SK-N-SH (cell line): ENCODE measurements at regions not wholly inside any gene's neighbourhood (a gene's known extent, or its start where the extent isn't known, plus 50 kb on each side); places are given as distances from the start of the nearest gene placed in this dataset.

Source experiments
- CTCF ChIA-PET: fragments of 300-600, 350-600 bp; formaldehyde crosslinking; extraction: SDS; loops from one replicate; lab custom pipeline; 2021; lab: Yijun Ruan, JAX
- POLR2A ChIA-PET: fragments of 350-600 bp; sonication (Branson Sonifier 250); formaldehyde crosslinking; extraction: SDS; loops from one replicate; lab custom pipeline; 2020; ENCODE audit warnings: antibody characterized with exemption, inconsistent platforms; lab: Yijun Ruan, JAX
- DNase-seq: peaks from one replicate; pipeline ENCODE4 v3.0.0; 2012
- H2AFZ ChIP-seq: fragments of 200-600 bp; sonication (generic); 2 replicates; pipeline ENCODE4 v1.8.1; 2016; ENCODE audit warnings: antibody characterized with exemption, mild to moderate bottlenecking, low read depth
- H3F3A ChIP-seq: fragments of 200-600 bp; sonication (generic); replicated peaks from 2 replicates; pipeline ENCODE3; 2016; ENCODE audit warnings: antibody characterized with exemption, mild to moderate bottlenecking; ENCODE audit not compliant: insufficient read depth
- H3K27ac ChIP-seq, 2 experiments: fragments of 200-500 bp in 1 of 2; fragments of 200-600 bp in 1 of 2; sonication (Bioruptor generic) in 1 of 2; sonication (generic), shearing (Covaris generic) in 1 of 2; 2 replicates each; pipeline versions ENCODE4 v1.5.1 to v1.6.1; 2014 to 2016; ENCODE audit warnings: low read depth in 2 of 2, inconsistent platforms in 1 of 2, low read length in 1 of 2, mild to moderate bottlenecking in 1 of 2, mixed read lengths in 1 of 2
- H3K27me3 ChIP-seq: fragments of 200-600 bp; sonication (generic), shearing (Covaris generic); 2 replicates; pipeline ENCODE4 v1.6.1; 2016; ENCODE audit warnings: mixed run types; ENCODE audit not compliant: insufficient read depth
- H3K36me3 ChIP-seq, 2 experiments: fragments of 200-500 bp in 1 of 2; fragments of 200-600 bp in 1 of 2; sonication (Bioruptor generic) in 1 of 2; sonication (generic) in 1 of 2; replicated peaks in 1 of 2; 2 replicates each; pipeline versions ENCODE3 to v1.5.1; 2014 to 2016; ENCODE audit warnings: low read length in 1 of 2, mild to moderate bottlenecking in 1 of 2; ENCODE audit not compliant: insufficient read depth in 2 of 2, control insufficient read depth in 1 of 2
- H3K4me1 ChIP-seq, 2 experiments: fragments of 200-500 bp in 1 of 2; fragments of 200-600 bp in 1 of 2; sonication (Bioruptor generic) in 1 of 2; sonication (generic), shearing (Covaris generic) in 1 of 2; 2 replicates each; pipeline versions ENCODE4 v1.5.1 to v1.6.1; 2014 to 2016; ENCODE audit warnings: low read depth in 1 of 2, low read length in 1 of 2, mixed run types in 1 of 2; ENCODE audit not compliant: insufficient read depth in 2 of 2, control insufficient read depth in 1 of 2
- H3K4me2 ChIP-seq: fragments of 200-600 bp; sonication (generic), shearing (Covaris generic); 2 replicates; pipeline ENCODE4 v1.6.1; 2017; ENCODE audit warnings: mixed run types
- H3K4me3 ChIP-seq, 2 experiments: fragments of 200-500 bp in 1 of 2; fragments of 200-600 bp in 1 of 2; sonication (Bioruptor generic) in 1 of 2; sonication (generic), shearing (Covaris generic) in 1 of 2; 2 replicates each; pipeline versions ENCODE4 v1.5.1 to v1.8.1; 2014 to 2016; ENCODE audit warnings: low read depth in 2 of 2, inconsistent platforms in 1 of 2, low read length in 1 of 2, mild to moderate bottlenecking in 1 of 2, mixed read lengths in 1 of 2, moderate library complexity in 1 of 2
- H3K79me2 ChIP-seq: fragments of 200-600 bp; sonication (generic); 2 replicates; pipeline ENCODE4 v1.8.1; 2017; ENCODE audit warnings: mild to moderate bottlenecking; ENCODE audit not compliant: insufficient read depth
- H3K9ac ChIP-seq: fragments of 200-600 bp; sonication (generic); 2 replicates; pipeline ENCODE4 v1.6.1; 2017; ENCODE audit warnings: mixed run types
- H3K9me2 ChIP-seq: fragments of 200-600 bp; sonication (generic); 2 replicates; pipeline ENCODE4 v1.6.1; 2017; ENCODE audit warnings: mixed run types
- H3K9me3 ChIP-seq: fragments of 200-600 bp; sonication (generic); 2 replicates; pipeline ENCODE4 v1.6.1; 2017; ENCODE audit warnings: mixed run types, mild to moderate bottlenecking, moderate library complexity
- H4K20me1 ChIP-seq: fragments of 200-600 bp; sonication (generic); 2 replicates; pipeline ENCODE4 v1.6.1; 2017; ENCODE audit warnings: mild to moderate bottlenecking, mixed run types; ENCODE audit not compliant: insufficient read depth
- EZH2phosphoT487 ChIP-seq: fragments of 200-600 bp; sonication (generic); IDR thresholded peaks from 2 replicates; pipeline ENCODE4 v1.6.1; 2017; ENCODE audit warnings: low read depth, mixed run types, mild to moderate bottlenecking, antibody characterized with exemption, moderate library complexity, borderline replicate concordance
- FOSL2 ChIP-seq: IDR thresholded peaks from 2 replicates; pipeline ENCODE4 v1.4.0; 2012; ENCODE audit warnings: low read depth, mild to moderate bottlenecking, moderate library complexity, borderline replicate concordance
- GABPA ChIP-seq: IDR thresholded peaks from 2 replicates; pipeline ENCODE4 v1.4.0; 2012; ENCODE audit warnings: low read depth, mild to moderate bottlenecking
- MEF2A ChIP-seq: IDR thresholded peaks from 2 replicates; pipeline ENCODE4 v1.4.0; 2012; ENCODE audit warnings: low read depth, borderline replicate concordance
- RCOR1 ChIP-seq: fragments of 150-350 bp; IDR thresholded peaks from 2 replicates; pipeline ENCODE4 v1.6.1; 2017; ENCODE audit warnings: antibody characterized with exemption, low read length
- RFX5 ChIP-seq: IDR thresholded peaks from 2 replicates; pipeline ENCODE4 v1.6.1; 2012; ENCODE audit warnings: mild to moderate bottlenecking, improper control_type of control experiment, low read length
- SIN3A ChIP-seq: IDR thresholded peaks from 2 replicates; pipeline ENCODE4 v1.6.1; 2012; ENCODE audit warnings: low read depth, mild to moderate bottlenecking, low read length, moderate library complexity, borderline replicate concordance
- TCF12 ChIP-seq: IDR thresholded peaks from 2 replicates; pipeline ENCODE4 v1.4.0; 2012
- TEAD4 ChIP-seq: IDR thresholded peaks from 2 replicates; pipeline ENCODE4 v1.4.0; 2012; ENCODE audit warnings: mild to moderate bottlenecking, borderline replicate concordance; ENCODE audit not compliant: insufficient read depth
- YY1 ChIP-seq: IDR thresholded peaks from 2 replicates; pipeline ENCODE4 v1.4.0; 2012; ENCODE audit warnings: low read depth, mild to moderate bottlenecking
- WGBS: methylation state at CpG from one replicate; pipeline ENCODE4 v1.1.6; 2017; ENCODE audit warnings: low lambda C conversion rate; 5-methylcytosine and 5-hydroxymethylcytosine counted together
- TF ChIP-seq, protein P1 (sequence below): fragments of 150-350 bp; IDR thresholded peaks from 2 replicates; pipeline ENCODE4 v1.6.1; 2017; ENCODE audit warnings: antibody characterized with exemption, low read length, low read depth, borderline replicate concordance
- TF ChIP-seq, protein P2 (sequence below): fragments of 200-600 bp; sonication (generic); IDR thresholded peaks from 2 replicates; pipeline ENCODE4 v1.6.1; 2017; ENCODE audit warnings: antibody characterized with exemption, mild to moderate bottlenecking, moderate library complexity
- TF ChIP-seq, protein P3 (sequence below): IDR thresholded peaks from 2 replicates; pipeline ENCODE4 v1.4.0; 2012; ENCODE audit warnings: low read depth
- TF ChIP-seq, protein P4 (sequence below): IDR thresholded peaks from 2 replicates; pipeline ENCODE4; 2012
- TF ChIP-seq, protein P5 (sequence below): fragments of 150-350 bp; IDR thresholded peaks from 2 replicates; pipeline ENCODE4 v1.6.1; 2016; ENCODE audit warnings: mild to moderate bottlenecking, low read depth, low read length
- TF ChIP-seq, protein P6 (sequence below): IDR thresholded peaks from 2 replicates; pipeline ENCODE4 v1.4.0; 2012; ENCODE audit warnings: low read depth, borderline replicate concordance
- TF ChIP-seq, protein P7 (sequence below): IDR thresholded peaks from 2 replicates; pipeline ENCODE4 v1.6.1; 2012; ENCODE audit warnings: mild to moderate bottlenecking, low read depth, low read length, moderate library complexity

DNA sequence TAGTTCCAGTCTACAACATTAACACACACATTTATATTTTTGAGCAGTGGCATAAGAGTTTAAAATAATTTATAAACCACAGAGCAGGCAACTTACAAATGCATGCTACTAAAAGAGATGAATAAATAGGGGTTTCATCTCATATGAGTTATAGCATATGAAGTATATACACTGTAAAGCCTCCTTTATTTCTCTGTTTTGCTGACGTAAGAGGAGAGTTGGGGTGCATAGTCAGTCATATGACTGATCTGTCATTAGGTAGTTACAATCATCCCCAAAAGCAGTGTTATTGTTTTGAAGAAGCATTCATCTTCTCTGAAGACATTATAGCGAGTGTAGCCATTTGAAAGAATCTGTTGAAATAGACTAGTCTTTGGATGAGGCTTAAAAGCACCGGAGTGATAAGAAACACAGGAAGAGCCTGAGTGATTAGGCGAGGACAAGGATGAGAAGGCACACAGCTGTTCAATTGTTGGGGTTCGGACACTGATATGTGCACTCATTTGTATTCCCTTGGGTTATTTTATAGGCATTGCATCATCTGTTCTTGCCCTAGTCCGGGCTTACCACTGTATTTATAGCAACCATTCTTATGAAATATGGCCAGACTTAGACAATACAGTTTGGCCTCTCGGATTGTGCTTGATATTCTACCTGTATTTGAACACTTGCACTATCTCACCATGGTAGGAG is 325.7 kb downstream of the SAMD5 start:
- Histone ChIP-seq H3K9ac (no peak overlapping the region), H4K20me1 (no peaks in the 10 kb centered on the region), H3K9me2 (no peaks in the 10 kb centered on the region), H3K36me3 (no peaks in the 10 kb centered on the region), H2AFZ (no peak overlapping the region), H3K27me3 (no peaks in the 10 kb centered on the region; the same call in 1 of the 2 replicates), H3K4me2 (no peak overlapping the region), H3K27ac (no peak overlapping the region), H3K4me1 (no peaks in the 10 kb centered on the region), H3K4me3 (no peak overlapping the region), H3K9me3 (no peaks in the 10 kb centered on the region), H3K79me2 (no peaks in the 10 kb centered on the region), H3F3A (no peaks in the 10 kb centered on the region)
- POLR2A ChIA-PET: no interaction called here
- DNase-seq: no peak
- WGBS: 10% methylated on average over 7 of the region's 7 CpGs
- CTCF ChIA-PET: no interaction called here
- TF ChIP-seq, protein P1, sequence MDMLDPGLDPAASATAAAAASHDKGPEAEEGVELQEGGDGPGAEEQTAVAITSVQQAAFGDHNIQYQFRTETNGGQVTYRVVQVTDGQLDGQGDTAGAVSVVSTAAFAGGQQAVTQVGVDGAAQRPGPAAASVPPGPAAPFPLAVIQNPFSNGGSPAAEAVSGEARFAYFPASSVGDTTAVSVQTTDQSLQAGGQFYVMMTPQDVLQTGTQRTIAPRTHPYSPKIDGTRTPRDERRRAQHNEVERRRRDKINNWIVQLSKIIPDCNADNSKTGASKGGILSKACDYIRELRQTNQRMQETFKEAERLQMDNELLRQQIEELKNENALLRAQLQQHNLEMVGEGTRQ: no peak
- TF ChIP-seq YY1 (no peak), RCOR1 (no peak), RFX5 (no peak), TEAD4 (no peak), MEF2A (no peak), EZH2phosphoT487 (no peak), FOSL2 (no peak), GABPA (no peak), TCF12 (no peak), SIN3A (no peak)
- TF ChIP-seq, protein P2, sequence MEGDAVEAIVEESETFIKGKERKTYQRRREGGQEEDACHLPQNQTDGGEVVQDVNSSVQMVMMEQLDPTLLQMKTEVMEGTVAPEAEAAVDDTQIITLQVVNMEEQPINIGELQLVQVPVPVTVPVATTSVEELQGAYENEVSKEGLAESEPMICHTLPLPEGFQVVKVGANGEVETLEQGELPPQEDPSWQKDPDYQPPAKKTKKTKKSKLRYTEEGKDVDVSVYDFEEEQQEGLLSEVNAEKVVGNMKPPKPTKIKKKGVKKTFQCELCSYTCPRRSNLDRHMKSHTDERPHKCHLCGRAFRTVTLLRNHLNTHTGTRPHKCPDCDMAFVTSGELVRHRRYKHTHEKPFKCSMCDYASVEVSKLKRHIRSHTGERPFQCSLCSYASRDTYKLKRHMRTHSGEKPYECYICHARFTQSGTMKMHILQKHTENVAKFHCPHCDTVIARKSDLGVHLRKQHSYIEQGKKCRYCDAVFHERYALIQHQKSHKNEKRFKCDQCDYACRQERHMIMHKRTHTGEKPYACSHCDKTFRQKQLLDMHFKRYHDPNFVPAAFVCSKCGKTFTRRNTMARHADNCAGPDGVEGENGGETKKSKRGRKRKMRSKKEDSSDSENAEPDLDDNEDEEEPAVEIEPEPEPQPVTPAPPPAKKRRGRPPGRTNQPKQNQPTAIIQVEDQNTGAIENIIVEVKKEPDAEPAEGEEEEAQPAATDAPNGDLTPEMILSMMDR: no peak
- TF ChIP-seq, protein P3, sequence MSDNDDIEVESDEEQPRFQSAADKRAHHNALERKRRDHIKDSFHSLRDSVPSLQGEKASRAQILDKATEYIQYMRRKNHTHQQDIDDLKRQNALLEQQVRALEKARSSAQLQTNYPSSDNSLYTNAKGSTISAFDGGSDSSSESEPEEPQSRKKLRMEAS: no peak
- TF ChIP-seq, protein P4, sequence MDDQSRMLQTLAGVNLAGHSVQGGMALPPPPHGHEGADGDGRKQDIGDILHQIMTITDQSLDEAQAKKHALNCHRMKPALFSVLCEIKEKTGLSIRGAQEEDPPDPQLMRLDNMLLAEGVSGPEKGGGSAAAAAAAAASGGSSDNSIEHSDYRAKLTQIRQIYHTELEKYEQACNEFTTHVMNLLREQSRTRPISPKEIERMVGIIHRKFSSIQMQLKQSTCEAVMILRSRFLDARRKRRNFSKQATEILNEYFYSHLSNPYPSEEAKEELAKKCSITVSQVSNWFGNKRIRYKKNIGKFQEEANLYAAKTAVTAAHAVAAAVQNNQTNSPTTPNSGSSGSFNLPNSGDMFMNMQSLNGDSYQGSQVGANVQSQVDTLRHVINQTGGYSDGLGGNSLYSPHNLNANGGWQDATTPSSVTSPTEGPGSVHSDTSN: no peak
- TF ChIP-seq, protein P5, sequence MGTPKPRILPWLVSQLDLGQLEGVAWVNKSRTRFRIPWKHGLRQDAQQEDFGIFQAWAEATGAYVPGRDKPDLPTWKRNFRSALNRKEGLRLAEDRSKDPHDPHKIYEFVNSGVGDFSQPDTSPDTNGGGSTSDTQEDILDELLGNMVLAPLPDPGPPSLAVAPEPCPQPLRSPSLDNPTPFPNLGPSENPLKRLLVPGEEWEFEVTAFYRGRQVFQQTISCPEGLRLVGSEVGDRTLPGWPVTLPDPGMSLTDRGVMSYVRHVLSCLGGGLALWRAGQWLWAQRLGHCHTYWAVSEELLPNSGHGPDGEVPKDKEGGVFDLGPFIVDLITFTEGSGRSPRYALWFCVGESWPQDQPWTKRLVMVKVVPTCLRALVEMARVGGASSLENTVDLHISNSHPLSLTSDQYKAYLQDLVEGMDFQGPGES: no peak
- TF ChIP-seq, protein P6, sequence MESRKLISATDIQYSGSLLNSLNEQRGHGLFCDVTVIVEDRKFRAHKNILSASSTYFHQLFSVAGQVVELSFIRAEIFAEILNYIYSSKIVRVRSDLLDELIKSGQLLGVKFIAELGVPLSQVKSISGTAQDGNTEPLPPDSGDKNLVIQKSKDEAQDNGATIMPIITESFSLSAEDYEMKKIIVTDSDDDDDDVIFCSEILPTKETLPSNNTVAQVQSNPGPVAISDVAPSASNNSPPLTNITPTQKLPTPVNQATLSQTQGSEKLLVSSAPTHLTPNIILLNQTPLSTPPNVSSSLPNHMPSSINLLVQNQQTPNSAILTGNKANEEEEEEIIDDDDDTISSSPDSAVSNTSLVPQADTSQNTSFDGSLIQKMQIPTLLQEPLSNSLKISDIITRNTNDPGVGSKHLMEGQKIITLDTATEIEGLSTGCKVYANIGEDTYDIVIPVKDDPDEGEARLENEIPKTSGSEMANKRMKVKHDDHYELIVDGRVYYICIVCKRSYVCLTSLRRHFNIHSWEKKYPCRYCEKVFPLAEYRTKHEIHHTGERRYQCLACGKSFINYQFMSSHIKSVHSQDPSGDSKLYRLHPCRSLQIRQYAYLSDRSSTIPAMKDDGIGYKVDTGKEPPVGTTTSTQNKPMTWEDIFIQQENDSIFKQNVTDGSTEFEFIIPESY: no peak
- TF ChIP-seq, protein P7, sequence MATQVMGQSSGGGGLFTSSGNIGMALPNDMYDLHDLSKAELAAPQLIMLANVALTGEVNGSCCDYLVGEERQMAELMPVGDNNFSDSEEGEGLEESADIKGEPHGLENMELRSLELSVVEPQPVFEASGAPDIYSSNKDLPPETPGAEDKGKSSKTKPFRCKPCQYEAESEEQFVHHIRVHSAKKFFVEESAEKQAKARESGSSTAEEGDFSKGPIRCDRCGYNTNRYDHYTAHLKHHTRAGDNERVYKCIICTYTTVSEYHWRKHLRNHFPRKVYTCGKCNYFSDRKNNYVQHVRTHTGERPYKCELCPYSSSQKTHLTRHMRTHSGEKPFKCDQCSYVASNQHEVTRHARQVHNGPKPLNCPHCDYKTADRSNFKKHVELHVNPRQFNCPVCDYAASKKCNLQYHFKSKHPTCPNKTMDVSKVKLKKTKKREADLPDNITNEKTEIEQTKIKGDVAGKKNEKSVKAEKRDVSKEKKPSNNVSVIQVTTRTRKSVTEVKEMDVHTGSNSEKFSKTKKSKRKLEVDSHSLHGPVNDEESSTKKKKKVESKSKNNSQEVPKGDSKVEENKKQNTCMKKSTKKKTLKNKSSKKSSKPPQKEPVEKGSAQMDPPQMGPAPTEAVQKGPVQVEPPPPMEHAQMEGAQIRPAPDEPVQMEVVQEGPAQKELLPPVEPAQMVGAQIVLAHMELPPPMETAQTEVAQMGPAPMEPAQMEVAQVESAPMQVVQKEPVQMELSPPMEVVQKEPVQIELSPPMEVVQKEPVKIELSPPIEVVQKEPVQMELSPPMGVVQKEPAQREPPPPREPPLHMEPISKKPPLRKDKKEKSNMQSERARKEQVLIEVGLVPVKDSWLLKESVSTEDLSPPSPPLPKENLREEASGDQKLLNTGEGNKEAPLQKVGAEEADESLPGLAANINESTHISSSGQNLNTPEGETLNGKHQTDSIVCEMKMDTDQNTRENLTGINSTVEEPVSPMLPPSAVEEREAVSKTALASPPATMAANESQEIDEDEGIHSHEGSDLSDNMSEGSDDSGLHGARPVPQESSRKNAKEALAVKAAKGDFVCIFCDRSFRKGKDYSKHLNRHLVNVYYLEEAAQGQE: no peak
